HG03095 (cell line): ENCODE measurements at regions not wholly inside any gene's neighbourhood (a gene's known extent, or its start where the extent isn't known, plus 50 kb on each side); places are given as distances from the start of the nearest gene placed in this dataset.

Experiments
- ATAC-seq: cut with Tn5 transposase; IDR thresholded peaks from one replicate; pipeline ENCODE4 v1.9.1; 2021; ENCODE audit warnings: moderate library complexity; ENCODE audit not compliant: unreplicated experiment

DNA sequence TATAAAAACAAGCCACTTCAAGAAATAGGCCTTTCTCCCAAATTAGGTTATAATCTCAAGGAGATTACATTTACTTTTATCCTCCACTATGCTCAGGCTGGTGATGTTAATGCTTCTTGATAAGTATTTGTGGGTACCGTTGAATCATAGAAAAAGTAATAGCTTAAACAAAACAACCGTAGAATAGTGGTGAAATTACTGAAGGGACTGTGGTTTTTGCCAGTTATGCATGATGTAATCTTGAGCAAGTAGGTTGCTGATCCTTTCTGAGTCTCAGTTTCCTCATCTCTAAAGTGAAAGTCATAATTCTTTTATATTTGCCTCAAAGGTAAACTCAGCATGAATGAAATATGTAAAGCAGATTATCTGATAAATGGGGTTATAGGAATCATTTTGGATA lies 187.3 kb upstream of the JAG1 start:
- ATAC-seq = no peak

DNA sequence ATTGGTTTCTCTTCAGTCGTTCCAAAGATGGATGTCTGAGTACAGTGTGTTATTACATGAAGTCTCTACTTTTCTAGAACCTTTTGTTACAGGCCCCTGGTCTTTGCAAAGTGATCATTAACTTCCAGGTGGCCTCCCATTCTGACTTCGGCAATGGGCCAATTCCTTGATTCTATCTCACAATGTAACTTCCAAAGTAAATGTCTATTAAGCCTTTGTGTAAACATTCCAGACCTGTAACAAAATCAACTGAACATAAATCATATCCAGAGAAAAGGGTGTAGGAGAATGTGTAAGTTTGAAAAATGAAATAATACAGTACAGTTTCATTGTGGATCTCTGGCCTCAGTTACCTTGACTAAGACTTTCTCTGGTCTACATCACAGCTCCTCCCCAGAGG lies 187.8 kb upstream of the JAG1 start:
- no peak for ATAC-seq

- ATAC-seq = no peak
Observed at GRCh38 chr20:10863337-10864060, 189.7 kb upstream of the JAG1 start.

DNA sequence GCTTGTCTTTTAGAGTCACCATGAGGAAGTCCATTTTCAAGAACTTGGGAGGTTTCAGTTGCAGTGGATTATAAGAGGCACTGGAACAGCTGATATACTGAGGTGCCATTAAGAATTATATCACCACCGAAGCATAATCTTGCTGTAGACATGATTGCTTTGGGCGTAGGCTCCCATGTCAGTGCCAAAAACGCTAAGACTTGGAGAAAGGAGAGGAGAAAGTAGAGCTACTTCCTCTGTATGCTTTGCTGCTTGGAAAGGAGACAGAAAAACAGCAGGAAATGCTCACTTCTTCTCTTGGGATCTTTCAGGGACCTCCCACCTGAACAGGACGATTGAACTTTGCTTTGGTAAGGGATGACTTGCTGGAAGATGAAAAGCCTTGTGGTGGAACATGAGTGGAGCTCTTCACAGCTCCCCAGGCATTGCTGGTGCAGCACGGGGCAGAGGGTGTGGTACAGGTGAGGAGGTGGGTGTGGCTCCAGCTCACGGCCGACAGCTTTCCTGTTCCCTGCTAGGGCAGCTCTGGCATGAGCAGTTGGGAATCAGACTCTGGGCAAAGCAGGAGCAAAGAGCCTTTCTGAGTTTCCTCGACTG lies 190.4 kb upstream of the JAG1 start:
- ATAC-seq = no peak

GRCh38 chr20:10868299-10868698 lies 194.5 kb upstream of the JAG1 start:
- no peak for ATAC-seq

GRCh38 chr20:10873026-10873425 lies 199.2 kb upstream of the JAG1 start:
- no peak for ATAC-seq

GRCh38 chr20:10875653-10876052 lies 201.9 kb upstream of the JAG1 start:
- no peak for ATAC-seq

- no peak for ATAC-seq
Observed at GRCh38 chr20:10876558-10876957, 202.8 kb upstream of the JAG1 start.

DNA sequence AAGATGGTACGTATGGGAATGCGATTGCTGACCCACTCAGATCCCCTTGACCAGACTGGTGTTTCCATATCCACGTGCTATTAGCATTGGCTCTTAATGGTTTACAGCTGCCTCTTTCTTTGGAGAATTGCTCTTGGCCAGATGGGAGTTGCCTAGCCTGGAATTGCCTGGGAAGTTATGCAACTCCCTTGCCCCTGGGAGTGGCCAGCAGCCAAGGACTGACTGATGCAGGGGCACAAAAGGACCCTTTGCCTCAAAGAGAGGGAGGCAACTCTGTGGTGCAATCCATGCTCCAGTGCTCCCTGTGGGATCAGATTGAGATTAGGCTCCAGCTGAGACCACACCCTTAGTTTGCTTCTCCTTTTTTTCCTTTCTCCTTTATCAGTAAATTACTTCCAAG lies 203.5 kb upstream of the JAG1 start:
- ATAC-seq = no peak

- ATAC-seq = no peak
Observed at GRCh38 chr20:10883166-10883565, 209.4 kb upstream of the JAG1 start.

- ATAC-seq = no peak
Observed at GRCh38 chr20:10893321-10893720, 219.5 kb upstream of the JAG1 start.

GRCh38 chr20:10897336-10897735 lies 223.5 kb upstream of the JAG1 start:
- ATAC-seq = no peak

- no peak for ATAC-seq
Observed at GRCh38 chr20:10898552-10898951, 224.8 kb upstream of the JAG1 start.

GRCh38 chr20:10902174-10902573 lies 228.4 kb upstream of the JAG1 start:
- no peak for ATAC-seq

DNA sequence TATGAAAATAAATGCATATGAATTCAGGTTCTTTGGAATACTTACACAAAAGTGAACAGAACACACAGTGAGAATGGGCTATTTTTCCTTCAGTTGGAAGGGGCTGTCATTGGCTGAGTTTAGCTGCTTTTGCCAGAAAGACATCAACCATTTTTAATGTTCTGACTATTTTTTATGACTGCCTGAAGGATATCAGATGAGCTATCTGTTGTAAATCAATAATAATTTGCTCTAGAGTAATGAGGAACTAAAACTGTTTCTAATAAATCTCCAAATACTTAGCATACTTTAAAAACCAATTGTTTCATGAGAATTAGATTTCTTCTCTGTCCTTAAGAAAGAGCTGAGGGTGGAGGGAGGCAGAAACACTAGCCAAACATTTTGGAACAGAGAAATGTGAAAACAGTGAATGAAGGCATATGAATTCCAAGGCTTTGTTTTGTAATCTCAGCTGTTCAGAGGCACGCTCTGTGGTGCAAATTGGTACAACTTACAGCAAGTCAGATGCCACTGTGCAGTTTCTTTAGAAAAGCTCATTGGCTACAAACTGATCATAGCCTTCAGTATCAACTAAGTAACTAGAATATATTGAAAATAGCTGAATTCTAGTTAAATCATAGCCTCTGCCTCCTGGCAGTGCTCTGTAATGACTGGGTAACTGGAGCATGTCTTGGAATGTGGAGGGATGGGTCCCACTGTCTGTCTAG lies 228.9 kb upstream of the JAG1 start:
- ATAC-seq = no peak

- ATAC-seq = no peak
Observed at GRCh38 chr20:10906834-10907233, 233.0 kb upstream of the JAG1 start.

GRCh38 chr20:10909803-10910202 lies 236.0 kb upstream of the JAG1 start:
- no peak for ATAC-seq

DNA sequence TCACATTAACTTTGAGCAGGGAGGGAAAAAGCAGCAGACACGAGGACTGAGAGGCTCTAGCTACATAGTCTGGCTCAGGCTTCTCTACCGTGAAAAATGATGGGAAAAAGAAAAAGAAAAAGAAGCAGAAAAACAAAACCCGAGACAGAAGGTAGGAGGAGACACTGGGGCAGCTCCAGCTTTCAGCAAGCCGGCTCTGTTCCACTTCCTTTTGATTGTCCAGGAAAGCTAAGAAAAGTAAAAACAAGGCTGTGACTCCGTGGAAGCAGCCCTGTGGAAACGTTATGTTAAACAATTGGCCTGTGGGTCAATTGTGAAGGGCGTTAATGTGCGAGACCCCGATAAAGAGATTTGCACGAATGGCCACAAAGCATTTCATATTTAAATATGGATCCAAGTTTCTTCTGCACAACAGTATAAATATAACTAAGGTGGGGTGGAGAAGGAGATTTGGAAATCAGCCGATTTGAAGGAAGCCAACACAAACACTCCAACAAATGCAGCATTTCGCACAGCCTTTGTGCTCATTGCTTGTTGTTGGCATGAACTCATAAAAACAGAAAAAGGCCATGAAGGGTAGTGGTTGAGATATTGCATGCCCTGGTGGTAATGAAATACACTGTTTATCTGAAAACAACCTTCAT lies 236.9 kb upstream of the JAG1 start:
- ATAC-seq = no peak

DNA sequence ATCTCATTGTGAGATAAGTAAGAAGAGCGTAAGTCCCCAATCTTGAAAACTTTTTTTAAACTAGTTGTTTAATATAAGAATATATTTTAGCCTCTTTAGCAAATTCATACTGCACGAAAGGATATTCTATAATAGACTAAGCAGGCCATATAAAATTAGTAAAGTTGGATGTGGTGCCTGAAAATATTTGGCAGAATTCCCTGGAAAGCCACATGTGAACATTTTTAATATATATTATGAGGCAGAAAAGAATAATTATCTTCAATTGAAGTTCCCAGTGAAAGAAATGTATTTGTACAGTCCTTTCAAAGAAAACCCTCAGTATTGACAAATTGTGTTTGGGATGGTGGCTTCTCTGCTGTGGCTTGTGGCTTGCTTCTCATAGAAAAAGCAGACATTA lies 237.5 kb upstream of the JAG1 start:
- no peak for ATAC-seq

- ATAC-seq = no peak
Observed at GRCh38 chr20:10915815-10916214, 242.0 kb upstream of the JAG1 start.

- ATAC-seq = no peak
Observed at GRCh38 chr20:10916312-10916711, 242.5 kb upstream of the JAG1 start.

DNA sequence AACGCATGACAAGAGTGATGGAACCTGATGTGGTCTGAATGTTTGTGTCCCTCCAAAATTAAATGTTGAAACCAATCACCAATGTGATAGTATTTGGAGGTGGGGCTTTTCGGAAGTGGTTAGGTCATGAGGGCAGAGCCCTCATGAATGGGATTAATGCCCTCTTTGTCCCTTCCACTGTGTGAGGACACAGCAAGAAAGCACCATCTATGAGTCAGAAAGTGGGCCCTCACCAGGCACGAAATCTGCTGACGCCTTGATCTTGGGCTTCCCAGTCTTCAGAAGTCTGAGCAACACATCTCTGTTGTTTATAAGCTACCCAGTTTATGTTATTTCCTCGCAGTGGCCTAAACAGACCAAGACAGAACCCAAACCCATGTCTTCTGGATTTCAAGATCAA lies 244.0 kb upstream of the JAG1 start:
- ATAC-seq = no peak
